ENCODE measurements at regions not wholly inside any gene's neighbourhood (a gene's known extent, or its start where the extent isn't known, plus 50 kb on each side); places are given as distances from the start of the nearest gene placed in this dataset.

DNA sequence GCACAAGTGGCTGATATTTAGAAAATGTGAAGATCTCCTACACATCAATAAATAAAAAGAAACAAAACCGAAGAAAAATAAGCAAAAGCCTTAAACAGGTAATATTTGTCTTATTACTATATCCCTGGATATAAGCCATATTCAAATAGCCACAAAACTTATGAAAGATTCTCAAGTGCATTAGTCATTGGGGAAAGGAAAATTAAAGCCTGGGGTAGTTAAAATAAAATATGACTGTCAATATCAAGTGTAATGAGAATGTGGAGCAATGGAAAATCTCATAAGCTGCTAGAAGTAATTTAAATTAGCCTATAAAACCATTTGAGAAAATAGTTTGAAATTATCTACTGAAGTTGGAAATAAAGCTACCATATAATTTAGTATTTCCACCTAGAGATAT is 399.9 kb downstream of the GASK1B start:
- Mint-ChIP-seq H3K27ac (no peak overlapping the region), H3K27me3 (ENCODE audit: low read depth in 2 of 2) (no peaks in the 10 kb centered on the region), H3K4me3 (no peak overlapping the region), H3K9me3 (peaks cover 2 to 4% of the 10 kb centered on the region in 2 donors), H3K36me3 (no peaks in the 10 kb centered on the region), H3K4me1 (no peaks in the 10 kb centered on the region)
- TF ChIP-seq, protein P1, sequence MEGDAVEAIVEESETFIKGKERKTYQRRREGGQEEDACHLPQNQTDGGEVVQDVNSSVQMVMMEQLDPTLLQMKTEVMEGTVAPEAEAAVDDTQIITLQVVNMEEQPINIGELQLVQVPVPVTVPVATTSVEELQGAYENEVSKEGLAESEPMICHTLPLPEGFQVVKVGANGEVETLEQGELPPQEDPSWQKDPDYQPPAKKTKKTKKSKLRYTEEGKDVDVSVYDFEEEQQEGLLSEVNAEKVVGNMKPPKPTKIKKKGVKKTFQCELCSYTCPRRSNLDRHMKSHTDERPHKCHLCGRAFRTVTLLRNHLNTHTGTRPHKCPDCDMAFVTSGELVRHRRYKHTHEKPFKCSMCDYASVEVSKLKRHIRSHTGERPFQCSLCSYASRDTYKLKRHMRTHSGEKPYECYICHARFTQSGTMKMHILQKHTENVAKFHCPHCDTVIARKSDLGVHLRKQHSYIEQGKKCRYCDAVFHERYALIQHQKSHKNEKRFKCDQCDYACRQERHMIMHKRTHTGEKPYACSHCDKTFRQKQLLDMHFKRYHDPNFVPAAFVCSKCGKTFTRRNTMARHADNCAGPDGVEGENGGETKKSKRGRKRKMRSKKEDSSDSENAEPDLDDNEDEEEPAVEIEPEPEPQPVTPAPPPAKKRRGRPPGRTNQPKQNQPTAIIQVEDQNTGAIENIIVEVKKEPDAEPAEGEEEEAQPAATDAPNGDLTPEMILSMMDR (IDR thresholded peaks at IDR 0.05), result no peak
- no peak for ATAC-seq
- no peaks in the 10 kb centered on the region for H3K4me1 ChIP-seq (ENCODE audit: control insufficient read depth, insufficient read depth, low read length)
- intact Hi-C loops (cut with micrococcal nuclease), result no loop called here
- no peak for DNase-seq
- H3K27me3 ChIP-seq (ENCODE audit: control insufficient read depth, insufficient read depth, low read length), result no peaks in the 10 kb centered on the region
- H3K4me3 ChIP-seq (ENCODE audit: low read length), result no peak overlapping the region
- no peaks in the 10 kb centered on the region for H3K36me3 ChIP-seq (ENCODE audit: control insufficient read depth, insufficient read depth, low read length)
- WGBS (ENCODE audit: insufficient coverage), result no CpG with 5 or more reads among the region's 1 CpG
- H3K27ac ChIP-seq (ENCODE audit: low read length), result no peak overlapping the region
- H3K9me3 ChIP-seq (ENCODE audit: control insufficient read depth, insufficient read depth, low read length), result no peaks in the 10 kb centered on the region

DNA sequence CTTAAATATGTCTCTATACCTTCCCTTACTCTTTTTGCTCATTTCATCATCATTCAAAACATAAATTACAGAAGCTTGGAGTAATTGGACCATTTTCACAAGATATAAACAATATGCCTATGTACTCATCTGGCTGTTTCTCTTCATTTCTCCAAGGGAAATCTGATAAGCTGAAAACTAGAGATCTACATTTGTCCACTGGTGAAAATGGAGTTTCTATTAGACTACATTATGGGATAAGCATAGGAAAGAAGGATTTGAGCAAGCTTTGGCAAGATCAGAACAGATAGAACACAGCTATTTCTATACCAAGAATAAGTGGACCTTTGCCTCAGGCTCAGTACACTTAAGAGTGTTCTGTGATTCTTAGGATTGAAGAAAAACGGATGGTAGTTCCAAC is 404.4 kb downstream of the GASK1B start:
- Histone ChIP-seq H3K36me3 (ENCODE audit: control insufficient read depth, insufficient read depth, low read length) (no peaks in the 10 kb centered on the region), H3K27me3 (ENCODE audit: control insufficient read depth, insufficient read depth, low read length) (no peaks in the 10 kb centered on the region), H3K4me3 (ENCODE audit: low read length) (no peak overlapping the region), H3K9me3 (ENCODE audit: control insufficient read depth, insufficient read depth, low read length) (no peaks in the 10 kb centered on the region), H3K4me1 (ENCODE audit: control insufficient read depth, insufficient read depth, low read length) (no peaks in the 10 kb centered on the region), H3K27ac (ENCODE audit: low read length) (no peak overlapping the region)
- Mint-ChIP-seq H3K27me3 (ENCODE audit: low read depth in 2 of 2) (no peaks in the 10 kb centered on the region), H3K4me1 (no peaks in the 10 kb centered on the region), H3K36me3 (no peaks in the 10 kb centered on the region), H3K4me3 (no peak overlapping the region), H3K27ac (no peak overlapping the region), H3K9me3 (peaks cover 6 to 10% of the 10 kb centered on the region in 2 donors)
- intact Hi-C loops (cut with micrococcal nuclease), result no loop called here
- ATAC-seq (no peak), DNase-seq (no peak)
- TF ChIP-seq, protein P1 (IDR thresholded peaks at IDR 0.05), result no peak
- WGBS (ENCODE audit: insufficient coverage), result no CpG with 5 or more reads among the region's 1 CpG

DNA sequence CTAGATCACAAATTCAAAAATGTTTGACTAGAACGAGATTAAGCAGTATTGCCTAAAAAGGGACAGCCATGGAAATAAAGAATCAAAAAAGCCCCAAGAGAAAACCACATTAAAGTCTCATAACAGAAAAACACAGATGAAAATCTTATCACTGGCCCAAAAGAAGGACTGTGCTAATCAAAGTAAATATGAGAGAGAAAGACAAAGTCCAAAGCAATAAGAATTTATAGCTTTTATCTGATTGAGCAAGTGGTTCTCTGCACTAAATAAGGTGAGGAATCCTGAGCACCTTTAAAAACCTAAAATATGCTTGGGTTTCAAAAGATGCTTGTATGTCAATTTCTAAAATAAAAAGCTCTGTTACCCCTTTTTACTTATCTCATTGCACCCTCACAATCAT is 409.3 kb downstream of the GASK1B start:
- H3K36me3 Mint-ChIP-seq, result peaks cover 6% of the 10 kb centered on the region
- Histone ChIP-seq H3K27ac (ENCODE audit: low read length) (no peak overlapping the region), H3K36me3 (ENCODE audit: control insufficient read depth, insufficient read depth, low read length) (no peaks in the 10 kb centered on the region), H3K9me3 (ENCODE audit: control insufficient read depth, insufficient read depth, low read length) (no peaks in the 10 kb centered on the region), H3K4me1 (ENCODE audit: control insufficient read depth, insufficient read depth, low read length) (no peaks in the 10 kb centered on the region), H3K4me3 (ENCODE audit: low read length) (no peak overlapping the region), H3K27me3 (ENCODE audit: control insufficient read depth, insufficient read depth, low read length) (no peaks in the 10 kb centered on the region)
- no peak overlapping the region for H3K27ac Mint-ChIP-seq
- TF ChIP-seq, protein P1 (IDR thresholded peaks at IDR 0.05), result no peak
- H3K4me3 Mint-ChIP-seq, result no peak overlapping the region
- H3K27me3 Mint-ChIP-seq (ENCODE audit: low read depth in 2 of 2), result no peaks in the 10 kb centered on the region
- no peaks in the 10 kb centered on the region for H3K4me1 Mint-ChIP-seq
- ATAC-seq (no peak), DNase-seq (no peak)
- peaks cover 17 to 19% of the 10 kb centered on the region in 2 donors for H3K9me3 Mint-ChIP-seq
- 43% methylated on average over 1 of the region's 1 CpG for WGBS (ENCODE audit: insufficient coverage)
- intact Hi-C loops (cut with micrococcal nuclease), result no loop called here

DNA sequence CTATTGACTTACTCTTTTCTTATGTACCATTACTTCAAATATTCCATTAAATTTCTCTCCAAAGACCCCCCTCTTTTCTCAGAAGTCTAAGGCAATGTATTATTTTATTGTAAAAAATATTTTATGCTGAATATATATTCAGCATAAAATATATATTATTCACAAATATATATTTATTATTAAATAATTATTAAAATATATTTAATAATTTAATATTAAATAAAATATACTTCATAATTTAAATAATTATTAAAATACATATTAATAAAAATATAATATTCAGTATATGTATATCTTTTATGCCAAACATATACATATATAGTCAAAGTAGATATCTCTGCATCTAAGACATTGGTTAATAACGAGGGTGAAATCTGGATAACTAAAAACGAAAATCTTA is 418.4 kb downstream of the GASK1B start:
- no peak overlapping the region for H3K4me3 ChIP-seq (ENCODE audit: low read length)
- no CpG with 5 or more reads among the region's 2 CpGs for WGBS (ENCODE audit: insufficient coverage)
- Mint-ChIP-seq H3K36me3 (peaks cover 9% of the 10 kb centered on the region), H3K9me3 (peaks cover 15 to 21% of the 10 kb centered on the region in 2 donors), H3K4me3 (no peak overlapping the region), H3K27me3 (ENCODE audit: low read depth in 2 of 2) (no peaks in the 10 kb centered on the region), H3K27ac (no peak overlapping the region), H3K4me1 (no peaks in the 10 kb centered on the region)
- no peak for DNase-seq
- H3K36me3 ChIP-seq (ENCODE audit: control insufficient read depth, insufficient read depth, low read length), result no peaks in the 10 kb centered on the region
- no peaks in the 10 kb centered on the region for H3K4me1 ChIP-seq (ENCODE audit: control insufficient read depth, insufficient read depth, low read length)
- ATAC-seq, result no peak
- H3K27me3 ChIP-seq (ENCODE audit: control insufficient read depth, insufficient read depth, low read length), result no peaks in the 10 kb centered on the region
- H3K9me3 ChIP-seq (ENCODE audit: control insufficient read depth, insufficient read depth, low read length), result no peaks in the 10 kb centered on the region
- H3K27ac ChIP-seq (ENCODE audit: low read length), result no peak overlapping the region
- TF ChIP-seq, protein P1 (IDR thresholded peaks at IDR 0.05), result no peak
- intact Hi-C loops (cut with micrococcal nuclease), result no loop called here
